Neural progenitor cell (in vitro differentiated cells): ENCODE measurements at regions not wholly inside any gene's neighbourhood (a gene's known extent, or its start where the extent isn't known, plus 50 kb on each side); places are given as distances from the start of the nearest gene placed in this dataset.
"Not testable (repeated sequence)": the region's sequence is repeated elsewhere in the genome, so short reads cannot be mapped to it uniquely, and the experiment has no call there.

ENCODE experiments used
- CTCF ChIP-seq: fragments of 200-600 bp; sonication (generic); IDR thresholded peaks from 2 replicates; pipeline ENCODE4 v1.5.1; 2017; ENCODE audit warnings: antibody characterized with exemption, mild to moderate bottlenecking
- EZH2 ChIP-seq: fragments of 200-600 bp; sonication (generic); IDR thresholded peaks from 2 replicates; pipeline ENCODE4 v1.6.1; 2017; ENCODE audit warnings: antibody characterized with exemption, mild to moderate bottlenecking, moderate library complexity
- EZH2phosphoT487 ChIP-seq: fragments of 200-600 bp; sonication (generic); IDR thresholded peaks from 2 replicates; pipeline ENCODE4 v1.6.1; 2017; ENCODE audit warnings: antibody characterized with exemption

- not testable (repeated sequence) for TF ChIP-seq EZH2, CTCF, EZH2phosphoT487
Observed at GRCh38 chr9:42490989-42491388, 307.5 kb downstream of the SPATA31A6 start.
